ENCODE measurements at regions not wholly inside any gene's neighbourhood (a gene's known extent, or its start where the extent isn't known, plus 50 kb on each side); places are given as distances from the start of the nearest gene placed in this dataset.
A peak's percentile ranks its signal among the peaks of the same experiment; 100 is the strongest.

DNA sequence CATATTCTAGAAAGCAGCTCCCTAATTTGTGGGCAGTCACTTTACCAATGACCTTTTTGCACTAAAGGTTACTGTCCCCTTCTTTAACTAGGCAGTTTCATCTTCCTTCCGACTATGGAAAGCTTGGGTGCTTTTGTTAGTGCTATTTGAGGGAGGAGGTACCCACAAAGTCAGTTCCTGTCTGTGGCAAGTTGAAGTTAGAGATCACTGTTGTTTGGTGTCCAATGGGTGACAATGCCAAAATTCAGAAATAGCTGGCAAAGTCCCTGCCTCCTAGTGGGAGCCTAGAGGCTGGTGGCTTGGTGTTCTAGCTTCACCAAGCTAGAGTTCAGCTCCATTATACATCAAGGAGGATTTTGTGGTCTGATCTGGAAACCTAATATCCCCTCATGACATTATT is 87.1 kb upstream of the PNPT1 start:
- no peak overlapping the region for H3K4me2 ChIP-seq (ENCODE audit: low read depth, low read length)
- no peak overlapping the region for H2AFZ ChIP-seq (replicated peaks; ENCODE audit: low read length, poor library complexity)
- H4K20me1 ChIP-seq (ENCODE audit: insufficient read depth, low read length), result no peaks in the 10 kb centered on the region
- ChIA-PET POLR2A (ENCODE audit: unreplicated experiment) (interaction anchor here (0.5 kb wide), 1 partner anchor 58 kb away, joined by 3 read pairs; no protein-coding TSS in a partner anchor), CTCF (interaction anchor here (0.9 kb wide), 1 partner anchor 9 kb away, joined by 4 read pairs; no protein-coding TSS in a partner anchor)
- H3K36me3 ChIP-seq (ENCODE audit: control insufficient read depth, insufficient read depth, low read length), result no peaks in the 10 kb centered on the region
- no peaks in the 10 kb centered on the region for H3K27me3 ChIP-seq (ENCODE audit: control insufficient read depth, insufficient read depth, low read length)
- peak overlapping the region; percentile 81; the same call in 1 of the 2 replicates for H3K4ac ChIP-seq (ENCODE audit: low read depth, low read length)
- H2BK120ac ChIP-seq (ENCODE audit: low read depth, low read length), result peak overlapping the region; percentile 83
- H3K9me1 ChIP-seq (ENCODE audit: insufficient read depth, low read length), result peaks cover 6% of the 10 kb centered on the region
- H3K56ac ChIP-seq (ENCODE audit: extremely low read depth, insufficient read depth, low read length), result no peak overlapping the region
- H3K4me1 ChIP-seq (ENCODE audit: control insufficient read depth, insufficient read depth, low read length), result peaks cover 5% of the 10 kb centered on the region; the same call in 1 of the 2 replicates
- TF ChIP-seq MAZ (IDR thresholded peaks at IDR 0.05; ENCODE audit: borderline replicate concordance, low read depth, low read length) (no peak), CEBPB (IDR thresholded peaks at IDR 0.05; ENCODE audit: low read depth, low read length) (no peak)
- H4K5ac ChIP-seq (ENCODE audit: low read depth, low read length), result peak overlapping the region; percentile 79; the same call in 1 of the 2 replicates
- dilution Hi-C loops (cut with HindIII; ENCODE audit: low sequenced_read_pairs, unreplicated experiment) (no loop called here), intact Hi-C loops (cut with micrococcal nuclease) (no loop called here), in situ Hi-C loops (cut with MboI; ENCODE audit: low sequenced_read_pairs) (no loop called here)
- peak overlapping the region; percentile 83; the same call in 1 of the 2 replicates for H3K18ac ChIP-seq (ENCODE audit: low read depth, low read length)
- H2BK20ac ChIP-seq (ENCODE audit: low read depth, low read length), result peak overlapping the region; percentile 92
- no peak overlapping the region for H3K27ac ChIP-seq (ENCODE audit: insufficient read depth, low read length)
- no peak for DNase-seq
- peak overlapping the region; percentile 63 to 82; a peak in 2 of 4 replicates for H4K8ac ChIP-seq (ENCODE audit: low read depth in 2 of 2, low read length in 2 of 2)
- H2BK5ac ChIP-seq (ENCODE audit: low read depth, low read length, poor library complexity, severe bottlenecking), result peak overlapping the region; percentile 75
- H3K9me3 ChIP-seq (ENCODE audit: control insufficient read depth, insufficient read depth, low read length), result no peaks in the 10 kb centered on the region
- no peak overlapping the region for H3K4me3 ChIP-seq (ENCODE audit: insufficient read depth, low read depth, low read length)
- no peaks in the 10 kb centered on the region for H3K79me1 ChIP-seq (ENCODE audit: low read depth in 1 of 2, low read length in 2 of 2)
- no peak overlapping the region for H3K9ac ChIP-seq (ENCODE audit: low read depth, low read length)
- peak overlapping the region; percentile 97; the same call in 2 of the 3 replicates for H2BK15ac ChIP-seq (ENCODE audit: low read depth, low read length)
- whole genome bisulfite sequencing, 2 experiments (ENCODE audit: extremely low coverage in 2 of 2, insufficient read length in 1 of 2), result no CpG with 5 or more reads among the region's 1 CpG
- peak overlapping the region; percentile 93 for H2AK5ac ChIP-seq (ENCODE audit: low read depth, low read length)
- peak overlapping the region; percentile 87 for H4K91ac ChIP-seq (ENCODE audit: insufficient read depth, low read depth, low read length)
- peak overlapping the region; percentile 31; the same call in 1 of the 2 replicates for H3K23ac ChIP-seq (ENCODE audit: low read depth, low read length)
- ATAC-seq (ENCODE audit: low read depth), result no peak
- BruUV-seq (replicated peaks), result no TSS peak
- no peak overlapping the region for H2AK9ac ChIP-seq (replicated peaks; ENCODE audit: low read depth, low read length, poor library complexity)
- peak overlapping the region; percentile 88 for H3K14ac ChIP-seq (replicated peaks; ENCODE audit: low read depth, low read length)

Measured in IMR-90 (cell line).